22Rv1 (cell line): ENCODE measurements at regions not wholly inside any gene's neighbourhood (a gene's known extent, or its start where the extent isn't known, plus 50 kb on each side); places are given as distances from the start of the nearest gene placed in this dataset.
"Not testable (repeated sequence)": the region's sequence is repeated elsewhere in the genome, so short reads cannot be mapped to it uniquely, and the experiment has no call there.

Experiments used
- H3K27ac ChIP-seq: fragments of 450-650 bp; 2 replicates; pipeline ENCODE4 v1.5.1; 2017
- CTCF ChIP-seq: fragments of 450-650 bp; IDR thresholded peaks from 2 replicates; pipeline ENCODE4 v1.5.1; 2017; ENCODE audit warnings: mild to moderate bottlenecking
- ZFX ChIP-seq: fragments of 450-650 bp; IDR thresholded peaks from 2 replicates; pipeline ENCODE4 v1.6.1; 2017; ENCODE audit warnings: antibody characterized with exemption, borderline replicate concordance

GRCh38 chr6:134543128-134543527 lies 225.2 kb upstream of the SGK1 start:
- H3K27ac ChIP-seq, result no peak overlapping the region
- TF ChIP-seq CTCF, result no peak
- TF ChIP-seq ZFX, result no peak

- no peak overlapping the region for H3K27ac ChIP-seq
- no peak for TF ChIP-seq CTCF
- no peak for TF ChIP-seq ZFX
These were observed 223.1 kb upstream of the SGK1 start for GRCh38 chr6:134541001-134541400.

GRCh38 chr6:134539865-134540323 lies 222.0 kb upstream of the SGK1 start:
- TF ChIP-seq ZFX (no peak), CTCF (no peak)
- H3K27ac ChIP-seq, result no peak overlapping the region

GRCh38 chr6:134537765-134538164 lies 219.9 kb upstream of the SGK1 start:
- not testable (repeated sequence) for H3K27ac ChIP-seq

- H3K27ac ChIP-seq, result no peak overlapping the region
- TF ChIP-seq CTCF, result no peak
These were observed 219.2 kb upstream of the SGK1 start for GRCh38 chr6:134537146-134537555.

GRCh38 chr6:134535831-134536230 lies 217.9 kb upstream of the SGK1 start:
- TF ChIP-seq ZFX (no peak), CTCF (no peak)
- H3K27ac ChIP-seq, result no peak overlapping the region

GRCh38 chr6:134534708-134535149 lies 216.8 kb upstream of the SGK1 start:
- TF ChIP-seq ZFX (no peak), CTCF (no peak)
- H3K27ac ChIP-seq, result no peak overlapping the region

- no peak overlapping the region for H3K27ac ChIP-seq
- TF ChIP-seq CTCF, result no peak
- no peak for TF ChIP-seq ZFX
These were observed 216.1 kb upstream of the SGK1 start for GRCh38 chr6:134533991-134534390.
